IPS-20b (cell line): ENCODE measurements at regions not wholly inside any gene's neighbourhood (a gene's known extent, or its start where the extent isn't known, plus 50 kb on each side); places are given as distances from the start of the nearest gene placed in this dataset.
"Not testable (repeated sequence)": the region's sequence is repeated elsewhere in the genome, so short reads cannot be mapped to it uniquely, and the experiment has no call there.

Experiments used
- H3K27ac ChIP-seq: one replicate; pipeline ENCODE4 v1.5.1; 2013; ENCODE audit warnings: low read length
- H3K27me3 ChIP-seq: 2 replicates; pipeline ENCODE4 v1.6.1; 2013; ENCODE audit warnings: mild to moderate bottlenecking, low read length, inconsistent platforms; ENCODE audit not compliant: insufficient read depth
- H3K36me3 ChIP-seq: 2 replicates; pipeline ENCODE4 v1.6.1; 2013; ENCODE audit warnings: low read depth, mild to moderate bottlenecking, inconsistent platforms, low read length, moderate library complexity; ENCODE audit not compliant: insufficient read depth
- H3K4me1 ChIP-seq: 2 replicates; pipeline ENCODE4 v1.6.1; 2013; ENCODE audit warnings: mild to moderate bottlenecking, control low read depth, inconsistent platforms, low read length, moderate library complexity; ENCODE audit not compliant: insufficient read depth
- H3K4me3 ChIP-seq: 2 replicates; pipeline ENCODE4 v1.5.1; 2013; ENCODE audit warnings: mild to moderate bottlenecking, low read length, inconsistent platforms
- H3K9ac ChIP-seq: 2 replicates; pipeline ENCODE4 v1.6.1; 2013; ENCODE audit warnings: low read depth, mild to moderate bottlenecking, inconsistent platforms, low read length, moderate library complexity
- H3K9me3 ChIP-seq: 2 replicates; pipeline ENCODE4 v1.6.1; 2013; ENCODE audit warnings: mild to moderate bottlenecking, low read depth, low read length, inconsistent platforms; ENCODE audit not compliant: insufficient read depth

GRCh38 chr2:208916881-208917280, 507.0 kb upstream of the MAP2 start:
- H3K4me1 ChIP-seq = no peaks in the 10 kb centered on the region
- H3K36me3 ChIP-seq = no peaks in the 10 kb centered on the region
- H3K9me3 ChIP-seq = peaks cover 4% of the 10 kb centered on the region; the same call in 1 of the 2 replicates
- H3K27ac ChIP-seq = no peak overlapping the region
- H3K4me3 ChIP-seq = no peak overlapping the region
- no peaks in the 10 kb centered on the region for H3K27me3 ChIP-seq
- H3K9ac ChIP-seq = no peak overlapping the region

DNA sequence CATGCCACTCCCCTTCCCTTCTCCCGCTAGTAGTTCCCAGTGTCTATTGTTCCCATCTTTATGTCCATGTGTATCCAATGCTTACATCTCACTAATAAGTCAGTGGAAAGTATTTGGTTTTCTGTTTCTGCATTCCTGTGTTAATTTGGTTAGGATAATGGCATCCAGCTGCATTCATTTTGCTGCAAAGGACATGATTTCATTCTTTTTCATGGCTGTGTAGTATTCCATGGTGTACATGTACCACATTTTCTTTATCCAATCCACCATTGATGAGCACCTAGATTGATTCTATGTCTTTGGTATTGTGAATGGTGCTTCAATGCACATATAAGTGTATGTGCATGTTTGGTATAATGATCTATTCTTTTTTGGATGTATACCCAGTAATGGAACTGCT, 502.5 kb upstream of the MAP2 start:
- not testable (repeated sequence) for H3K36me3 ChIP-seq, H3K4me1 ChIP-seq, H3K9ac ChIP-seq, H3K9me3 ChIP-seq, H3K4me3 ChIP-seq, H3K27ac ChIP-seq, H3K27me3 ChIP-seq

DNA sequence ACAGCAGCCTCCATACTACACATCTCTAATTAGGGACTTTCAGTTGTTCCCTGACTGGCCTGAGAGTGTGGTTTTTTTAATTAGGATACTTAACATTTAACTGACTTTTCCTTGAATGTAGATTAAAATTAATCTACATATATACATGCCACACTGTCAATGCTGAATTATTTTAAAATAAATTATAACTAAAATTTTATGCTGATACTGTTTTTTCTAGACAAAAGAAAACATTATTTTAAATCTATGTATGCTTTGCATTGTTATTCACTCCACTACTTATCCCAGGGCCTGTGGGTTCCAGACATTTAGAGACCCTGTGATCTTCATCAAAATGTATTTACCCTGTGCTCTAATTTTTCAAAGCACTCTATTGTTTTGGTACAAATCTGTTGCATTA, 496.0 kb upstream of the MAP2 start:
- Histone ChIP-seq H3K4me1 (no peaks in the 10 kb centered on the region), H3K27ac (no peak overlapping the region), H3K36me3 (no peaks in the 10 kb centered on the region), H3K27me3 (no peaks in the 10 kb centered on the region), H3K4me3 (no peak overlapping the region), H3K9ac (no peak overlapping the region), H3K9me3 (no peaks in the 10 kb centered on the region)

DNA sequence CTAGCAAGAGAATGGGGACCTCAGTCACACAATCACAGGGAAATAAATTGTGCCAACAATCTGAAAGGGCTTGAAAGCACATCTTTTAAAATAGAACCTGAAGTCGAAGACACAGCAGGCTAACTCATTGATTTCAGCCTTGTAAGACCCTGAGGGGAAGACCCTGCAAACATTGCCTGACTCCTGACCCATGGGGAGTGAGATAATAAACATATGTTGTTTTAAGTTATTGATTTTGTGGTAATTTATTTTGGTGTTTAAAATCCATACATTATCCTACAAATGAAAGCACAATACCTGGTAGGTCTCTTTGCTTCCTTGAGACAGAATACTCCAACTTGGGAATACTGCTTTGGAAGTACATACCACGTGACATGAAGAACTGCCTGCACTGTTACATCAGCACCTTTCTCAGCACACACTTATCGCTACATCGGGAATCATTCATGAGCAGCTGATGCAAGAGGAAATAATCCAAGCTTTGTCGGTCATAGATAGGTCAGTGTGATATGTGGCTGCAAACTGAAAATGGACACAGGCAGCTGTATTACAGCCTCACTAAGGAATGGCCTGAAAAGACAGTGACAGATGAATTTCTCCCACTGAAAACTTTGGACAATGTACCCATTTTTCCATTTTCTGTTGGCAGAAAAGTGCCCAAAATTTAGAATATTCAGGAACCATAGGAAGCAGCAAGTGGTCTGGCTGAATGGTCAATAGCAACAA, 494.5 kb upstream of the MAP2 start:
- Histone ChIP-seq H3K4me3 (no peak overlapping the region), H3K27me3 (no peaks in the 10 kb centered on the region), H3K9me3 (no peaks in the 10 kb centered on the region), H3K27ac (no peak overlapping the region), H3K36me3 (no peaks in the 10 kb centered on the region), H3K4me1 (no peaks in the 10 kb centered on the region), H3K9ac (no peak overlapping the region)

- no peak overlapping the region for H3K9ac ChIP-seq
- H3K27ac ChIP-seq = no peak overlapping the region
- no peak overlapping the region for H3K4me3 ChIP-seq
- no peaks in the 10 kb centered on the region for H3K36me3 ChIP-seq
- H3K4me1 ChIP-seq = no peaks in the 10 kb centered on the region
- no peaks in the 10 kb centered on the region for H3K9me3 ChIP-seq
- no peaks in the 10 kb centered on the region for H3K27me3 ChIP-seq
These were observed 493.9 kb upstream of the MAP2 start for GRCh38 chr2:208929894-208930427.

DNA sequence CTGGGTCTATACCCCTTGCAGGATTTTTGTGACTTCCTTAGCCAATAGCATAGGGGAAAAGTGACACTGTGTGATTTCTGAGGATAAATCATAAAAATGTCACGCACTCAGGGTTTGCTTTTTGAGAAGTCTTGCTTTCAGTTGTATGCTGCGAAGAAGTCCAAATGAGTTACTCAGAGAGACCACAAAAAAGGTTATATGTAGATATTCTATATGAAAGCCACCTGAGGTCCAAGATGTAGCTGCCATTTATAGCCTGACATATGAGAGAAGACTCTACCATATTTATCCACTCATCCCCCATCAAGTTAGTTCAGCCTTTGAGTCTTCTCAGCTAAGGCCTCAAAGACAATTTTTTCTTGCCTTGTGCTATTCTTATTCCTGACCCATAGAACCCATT, 488.3 kb upstream of the MAP2 start:
- no peak overlapping the region for H3K9ac ChIP-seq
- H3K27me3 ChIP-seq = no peaks in the 10 kb centered on the region
- no peaks in the 10 kb centered on the region for H3K9me3 ChIP-seq
- H3K4me3 ChIP-seq = no peak overlapping the region
- no peak overlapping the region for H3K27ac ChIP-seq
- no peaks in the 10 kb centered on the region for H3K4me1 ChIP-seq
- H3K36me3 ChIP-seq = no peaks in the 10 kb centered on the region

- H3K9me3 ChIP-seq = no peaks in the 10 kb centered on the region
- no peaks in the 10 kb centered on the region for H3K27me3 ChIP-seq
- H3K27ac ChIP-seq = no peak overlapping the region
- no peak overlapping the region for H3K9ac ChIP-seq
- no peaks in the 10 kb centered on the region for H3K4me1 ChIP-seq
- H3K4me3 ChIP-seq = no peak overlapping the region
- H3K36me3 ChIP-seq = no peaks in the 10 kb centered on the region
These were observed 486.3 kb upstream of the MAP2 start for GRCh38 chr2:208937521-208937920.

- H3K9me3 ChIP-seq = no peaks in the 10 kb centered on the region
- no peaks in the 10 kb centered on the region for H3K36me3 ChIP-seq
- H3K4me3 ChIP-seq = no peak overlapping the region
- no peak overlapping the region for H3K27ac ChIP-seq
- H3K27me3 ChIP-seq = no peaks in the 10 kb centered on the region
- no peaks in the 10 kb centered on the region for H3K4me1 ChIP-seq
- no peak overlapping the region for H3K9ac ChIP-seq
These were observed 484.0 kb upstream of the MAP2 start for GRCh38 chr2:208939852-208940251.

DNA sequence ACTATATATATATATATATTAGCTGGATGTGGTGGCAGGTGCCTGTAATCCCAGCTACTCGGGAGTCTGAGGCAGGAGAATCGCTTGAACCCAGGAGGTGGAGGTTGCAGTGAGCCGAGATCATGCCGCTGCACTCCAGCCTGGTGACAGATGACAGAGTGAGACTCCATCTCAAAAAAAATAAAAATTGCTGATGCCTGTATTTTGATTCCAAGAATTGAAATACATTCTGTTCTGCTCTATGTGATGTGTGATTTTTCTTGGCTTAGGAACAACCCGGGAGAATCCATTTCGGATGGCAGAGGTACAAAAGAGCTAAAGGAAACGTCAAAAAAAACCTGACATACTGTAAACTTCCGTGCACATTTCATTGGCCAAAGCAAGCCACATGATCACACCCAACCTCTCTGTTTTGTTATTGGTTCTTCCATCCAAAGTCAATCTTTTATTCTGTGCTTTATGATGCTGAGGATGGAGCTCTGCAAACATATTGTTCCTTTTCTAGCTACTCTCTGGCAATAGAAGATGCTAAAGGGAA, 478.1 kb upstream of the MAP2 start:
- no peaks in the 10 kb centered on the region for H3K4me1 ChIP-seq
- H3K9me3 ChIP-seq = no peaks in the 10 kb centered on the region
- no peak overlapping the region for H3K4me3 ChIP-seq
- H3K9ac ChIP-seq = no peak overlapping the region
- H3K27me3 ChIP-seq = no peaks in the 10 kb centered on the region
- no peaks in the 10 kb centered on the region for H3K36me3 ChIP-seq
- H3K27ac ChIP-seq = no peak overlapping the region

- H3K9me3 ChIP-seq = no peaks in the 10 kb centered on the region
- no peak overlapping the region for H3K9ac ChIP-seq
- no peaks in the 10 kb centered on the region for H3K36me3 ChIP-seq
- H3K27me3 ChIP-seq = no peaks in the 10 kb centered on the region
- no peaks in the 10 kb centered on the region for H3K4me1 ChIP-seq
- no peak overlapping the region for H3K27ac ChIP-seq
- no peak overlapping the region for H3K4me3 ChIP-seq
These were observed 475.8 kb upstream of the MAP2 start for GRCh38 chr2:208948073-208948472.

DNA sequence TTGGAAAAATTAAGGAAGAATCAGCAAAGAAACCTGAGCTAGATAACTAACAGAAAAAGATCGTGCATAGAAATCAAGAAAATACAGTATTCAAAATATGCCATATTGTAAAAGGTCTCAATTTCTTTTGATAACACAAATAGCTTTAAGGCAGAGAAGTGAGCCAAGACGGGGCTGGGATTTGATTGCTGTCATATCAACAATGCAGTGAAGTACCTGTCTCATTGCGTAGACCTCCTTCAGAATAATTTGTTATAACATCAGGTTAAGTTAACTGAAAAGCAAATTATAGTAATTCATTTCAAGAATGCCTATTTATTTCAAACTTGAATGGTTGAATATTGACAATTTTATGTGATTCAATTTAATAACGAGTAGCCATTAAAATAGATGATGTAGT, 453.8 kb upstream of the MAP2 start:
- Histone ChIP-seq H3K27ac (no peak overlapping the region), H3K27me3 (no peaks in the 10 kb centered on the region), H3K9ac (no peak overlapping the region), H3K9me3 (peaks cover 8% of the 10 kb centered on the region; the same call in 1 of the 2 replicates), H3K4me3 (no peak overlapping the region), H3K4me1 (no peaks in the 10 kb centered on the region), H3K36me3 (no peaks in the 10 kb centered on the region)

GRCh38 chr2:208977582-208977981, 446.3 kb upstream of the MAP2 start:
- no peak overlapping the region for H3K27ac ChIP-seq
- no peak overlapping the region for H3K4me3 ChIP-seq
- no peaks in the 10 kb centered on the region for H3K36me3 ChIP-seq
- H3K9ac ChIP-seq = no peak overlapping the region
- no peaks in the 10 kb centered on the region for H3K4me1 ChIP-seq
- no peaks in the 10 kb centered on the region for H3K9me3 ChIP-seq
- no peaks in the 10 kb centered on the region for H3K27me3 ChIP-seq
